ENCODE measurements at regions not wholly inside any gene's neighbourhood (a gene's known extent, or its start where the extent isn't known, plus 50 kb on each side); places are given as distances from the start of the nearest gene placed in this dataset.
A peak's percentile ranks its signal among the peaks of the same experiment; 100 is the strongest.
"Not testable (repeated sequence)": the region's sequence is repeated elsewhere in the genome, so short reads cannot be mapped to it uniquely, and the experiment has no call there.

- no peak for DNase-seq
Observed at GRCh38 chr19:30280018-30280417, 92.2 kb upstream of the ZNF536 start.

- no peak for DNase-seq
Observed at GRCh38 chr19:30281906-30282305, 90.3 kb upstream of the ZNF536 start.

GRCh38 chr19:30283556-30283955 lies 88.6 kb upstream of the ZNF536 start:
- DNase-seq = no peak

GRCh38 chr19:30284209-30284608 lies 88.0 kb upstream of the ZNF536 start:
- DNase-seq = no peak

- DNase-seq = no peak
Observed at GRCh38 chr19:30284885-30285284, 87.3 kb upstream of the ZNF536 start.

- DNase-seq = no peak
Observed at GRCh38 chr19:30286378-30286777, 85.8 kb upstream of the ZNF536 start.

GRCh38 chr19:30287259-30287658 lies 84.9 kb upstream of the ZNF536 start:
- no peak for DNase-seq

- DNase-seq = no peak
Observed at GRCh38 chr19:30287973-30288372, 84.2 kb upstream of the ZNF536 start.

- DNase-seq = no peak
Observed at GRCh38 chr19:30288911-30289310, 83.3 kb upstream of the ZNF536 start.

GRCh38 chr19:30289336-30289735 lies 82.8 kb upstream of the ZNF536 start:
- DNase-seq = no peak

- DNase-seq = not testable (repeated sequence)
Observed at GRCh38 chr19:30290805-30291204, 81.4 kb upstream of the ZNF536 start.

GRCh38 chr19:30293051-30293785 lies 79.0 kb upstream of the ZNF536 start:
- no peak for DNase-seq

- no peak for DNase-seq
Observed at GRCh38 chr19:30297969-30298368, 74.2 kb upstream of the ZNF536 start.

- DNase-seq = no peak
Observed at GRCh38 chr19:30303131-30303654, 69.0 kb upstream of the ZNF536 start.

GRCh38 chr19:30304540-30304939 lies 67.6 kb upstream of the ZNF536 start:
- peak; percentile 19 for DNase-seq

- DNase-seq = peak; percentile 92
Observed at GRCh38 chr19:30305346-30306060, 66.7 kb upstream of the ZNF536 start.

- DNase-seq = no peak
Observed at GRCh38 chr19:30307191-30307974, 64.8 kb upstream of the ZNF536 start.

GRCh38 chr19:30309176-30309575 lies 63.0 kb upstream of the ZNF536 start:
- DNase-seq = no peak

- DNase-seq = no peak
Observed at GRCh38 chr19:30309905-30310601, 62.1 kb upstream of the ZNF536 start.

GRCh38 chr19:30310602-30311263 lies 61.5 kb upstream of the ZNF536 start:
- no peak for DNase-seq

- DNase-seq = no peak
Observed at GRCh38 chr19:30311911-30312310, 60.3 kb upstream of the ZNF536 start.
